Epithelial cell of prostate (primary cell): ENCODE measurements at regions not wholly inside any gene's neighbourhood (a gene's known extent, or its start where the extent isn't known, plus 50 kb on each side); places are given as distances from the start of the nearest gene placed in this dataset.

Experiments used
- DNase-seq: peaks from one replicate; pipeline ENCODE4 v3.0.0-alpha.2; 2011; ENCODE audit warnings: low read depth, low spot score
- H3K27ac ChIP-seq: fragments of 450-650 bp; 2 replicates; pipeline ENCODE4 v1.5.1; 2017; ENCODE audit warnings: mild to moderate bottlenecking

DNA sequence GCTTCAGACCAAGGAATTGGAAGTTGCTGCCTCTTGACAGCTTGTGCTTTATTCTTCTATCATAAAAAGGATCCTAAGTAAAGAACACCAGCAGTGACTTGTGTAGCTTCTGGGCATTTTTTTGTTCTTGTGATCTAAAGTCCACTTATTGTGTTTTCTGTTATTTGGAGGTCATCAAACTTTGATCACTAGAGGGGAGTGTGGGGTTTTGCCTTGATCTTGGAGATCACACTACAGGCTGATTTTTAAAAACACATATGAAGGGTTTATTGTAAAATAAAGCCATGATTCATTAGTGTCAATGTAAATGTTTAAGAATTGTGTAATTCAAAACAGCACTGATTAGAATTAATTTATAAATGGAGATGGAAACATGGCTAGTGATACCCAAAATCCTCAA, 328.7 kb upstream of the EDNRB start:
- DNase-seq, result no peak
- no peak overlapping the region for H3K27ac ChIP-seq

DNA sequence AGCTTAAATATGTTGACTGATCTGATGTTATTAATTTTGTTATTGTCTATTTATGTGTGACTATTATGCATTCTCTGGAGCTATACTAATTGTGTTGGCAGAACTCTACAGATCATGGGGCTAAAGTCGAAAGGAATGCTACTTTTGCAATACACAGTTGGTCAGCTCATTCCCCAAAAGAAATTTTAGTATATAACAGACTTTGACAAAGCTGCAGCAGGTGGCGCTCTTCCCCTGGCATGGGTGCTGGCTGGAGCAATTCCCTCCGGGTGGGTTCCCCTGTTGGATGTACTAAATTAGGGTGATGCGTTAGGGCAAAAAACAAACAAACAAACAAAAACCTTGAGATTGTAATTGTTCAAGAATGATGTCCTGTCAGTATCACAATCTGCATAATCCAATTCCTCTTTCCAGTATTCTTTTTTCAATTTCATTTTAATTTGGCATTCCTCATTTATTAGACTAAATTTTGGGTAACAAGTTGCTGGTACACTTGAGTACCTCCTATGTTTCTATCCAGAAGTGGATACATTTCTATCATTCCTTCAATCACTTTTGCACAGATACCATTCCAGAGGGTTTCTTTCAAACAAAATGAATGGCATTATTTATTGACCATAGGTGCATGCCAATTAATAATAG, 322.8 kb upstream of the EDNRB start:
- no peak overlapping the region for H3K27ac ChIP-seq
- DNase-seq, result no peak

DNA sequence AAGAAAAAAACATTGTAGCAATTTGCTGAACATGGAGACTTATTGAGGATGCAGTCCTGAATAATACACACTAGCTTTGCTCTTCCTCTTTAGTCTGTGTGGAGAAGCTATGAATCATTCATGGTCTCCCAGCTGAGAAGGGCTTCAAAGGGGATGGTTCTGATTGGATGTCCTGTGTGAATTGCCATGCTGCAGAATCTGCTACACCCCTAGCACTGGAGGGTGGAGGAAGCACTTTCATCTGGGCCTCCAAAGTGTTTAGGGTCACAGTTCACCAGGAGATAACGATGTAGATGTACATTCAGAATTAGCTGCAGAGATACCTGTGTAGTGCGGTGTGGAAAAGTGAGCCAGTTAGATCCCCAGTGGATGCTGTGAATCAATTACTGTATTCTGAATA, 321.1 kb upstream of the EDNRB start:
- H3K27ac ChIP-seq, result no peak overlapping the region
- no peak for DNase-seq

DNA sequence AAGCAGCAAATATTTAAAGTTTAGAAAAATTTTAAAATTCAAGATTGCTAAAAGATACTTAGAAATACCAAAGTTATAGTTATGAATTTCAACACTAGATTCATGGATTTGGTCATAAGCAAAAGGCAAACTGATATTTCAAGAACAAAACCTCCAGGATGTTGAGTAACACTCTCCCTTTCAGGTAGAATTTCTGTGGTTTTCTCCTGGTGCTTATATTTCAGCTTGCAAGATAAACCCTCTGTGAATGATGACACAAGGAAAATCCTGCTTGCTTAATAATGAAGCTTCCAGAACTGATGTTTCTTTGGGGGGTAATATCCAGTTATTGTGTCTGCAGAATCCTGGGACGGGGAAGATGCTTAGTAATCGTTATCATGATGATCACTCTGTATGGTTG, 320.3 kb upstream of the EDNRB start:
- DNase-seq, result no peak
- H3K27ac ChIP-seq, result no peak overlapping the region

DNA sequence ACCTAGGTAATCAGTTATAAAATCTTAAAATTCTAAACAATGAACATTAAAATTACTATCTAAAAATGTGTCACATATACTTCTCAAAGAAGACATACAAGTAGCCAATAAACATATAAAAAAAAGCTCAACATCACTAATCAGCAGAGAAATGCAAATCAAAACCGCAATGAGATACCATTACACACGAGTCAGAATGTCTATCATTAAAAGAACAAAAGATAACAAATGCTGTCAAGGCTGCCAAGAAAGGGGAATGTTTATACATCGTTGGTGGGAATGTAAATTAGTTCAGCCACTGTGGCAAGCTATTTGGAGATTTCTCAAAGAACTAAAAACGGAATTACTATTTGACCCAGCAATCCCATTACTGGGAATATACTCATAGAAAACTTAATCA, 310.3 kb upstream of the EDNRB start:
- DNase-seq, result no peak
- H3K27ac ChIP-seq, result no peak overlapping the region

DNA sequence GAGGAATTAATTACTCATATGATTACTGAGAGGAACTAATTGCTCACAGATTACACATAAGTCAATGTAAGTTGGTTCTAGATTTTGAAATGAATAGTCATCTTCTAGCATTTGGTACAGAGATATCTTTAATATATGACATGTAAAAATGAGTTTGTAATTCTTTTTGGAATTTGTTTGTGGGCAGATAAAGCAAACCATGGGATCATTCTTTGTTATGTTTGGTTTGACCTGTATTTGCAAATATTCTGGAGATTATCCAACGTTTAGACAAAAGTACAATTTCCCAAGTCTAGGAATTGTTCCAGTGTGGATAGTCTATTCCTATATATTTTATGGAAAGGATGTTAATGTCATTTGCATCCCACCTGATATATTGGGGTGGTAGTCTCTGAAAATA, 309.6 kb upstream of the EDNRB start:
- H3K27ac ChIP-seq, result no peak overlapping the region
- no peak for DNase-seq

DNA sequence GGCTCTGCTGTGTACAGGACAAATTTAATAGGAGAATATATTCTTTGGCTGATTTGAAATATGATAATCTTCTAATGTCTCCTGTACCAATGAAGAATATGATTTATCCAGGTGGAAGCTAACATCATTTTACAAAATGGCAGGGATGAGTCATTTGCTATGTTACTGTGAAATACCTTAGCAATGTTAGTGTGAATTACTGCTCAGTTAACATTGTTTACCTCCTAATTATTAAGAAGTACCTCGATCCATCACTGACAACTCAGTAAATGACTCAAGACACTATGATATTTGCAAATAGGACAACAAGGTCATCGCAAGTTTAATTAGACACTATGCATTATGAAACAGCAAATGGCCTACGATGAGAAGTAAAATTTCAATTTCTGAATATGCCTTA, 309.1 kb upstream of the EDNRB start:
- no peak overlapping the region for H3K27ac ChIP-seq
- no peak for DNase-seq

DNA sequence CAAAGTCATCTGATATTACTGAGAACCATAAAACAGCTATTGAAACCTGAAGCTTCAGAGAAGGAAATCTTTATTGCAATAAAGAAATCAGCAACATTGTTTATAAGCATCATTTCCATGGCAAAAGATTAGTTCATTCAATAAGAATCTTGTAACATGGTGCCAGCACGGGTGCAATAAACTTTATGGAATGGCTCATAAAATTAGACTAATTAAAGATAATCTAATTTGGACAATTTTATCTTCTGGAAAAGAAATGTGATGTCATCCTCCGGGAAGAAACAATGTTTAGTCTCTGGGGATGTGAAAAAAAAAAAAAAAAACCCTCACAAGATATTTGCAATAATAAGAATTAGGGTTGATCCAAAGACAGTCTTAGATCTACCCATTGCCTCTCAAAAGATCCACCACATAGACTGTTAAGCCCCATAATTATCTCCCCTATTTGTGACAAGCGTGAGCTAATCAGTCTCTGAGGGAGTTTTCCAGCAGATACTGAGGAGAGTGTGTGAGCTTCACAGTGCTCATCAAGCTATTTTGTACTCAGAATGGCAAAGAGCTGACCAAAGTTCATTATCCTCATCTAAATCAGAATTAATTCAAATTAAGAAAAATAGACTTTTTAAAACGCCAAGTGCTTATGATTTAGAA, 297.0 kb upstream of the EDNRB start:
- H3K27ac ChIP-seq, result no peak overlapping the region
- DNase-seq, result no peak

DNA sequence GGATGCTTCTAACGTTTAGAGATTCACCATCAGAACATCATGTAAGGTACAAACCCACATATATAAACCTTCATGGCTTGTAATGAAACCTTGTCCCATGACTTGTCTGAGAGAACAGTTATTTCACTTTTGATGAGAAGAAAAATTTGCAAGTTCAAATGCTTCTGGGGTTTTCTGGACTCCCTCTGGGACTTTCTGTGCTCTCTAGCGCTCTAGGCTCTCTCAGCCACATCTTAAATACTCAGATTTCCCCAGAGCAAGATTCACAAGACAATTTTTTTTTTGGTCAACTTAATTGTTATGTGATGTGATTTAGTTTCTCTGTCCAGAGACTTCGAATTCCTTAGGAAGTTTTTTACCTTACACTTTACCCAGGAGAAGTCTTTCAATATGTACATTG, 282.8 kb upstream of the EDNRB start:
- H3K27ac ChIP-seq, result no peak overlapping the region
- no peak for DNase-seq

DNA sequence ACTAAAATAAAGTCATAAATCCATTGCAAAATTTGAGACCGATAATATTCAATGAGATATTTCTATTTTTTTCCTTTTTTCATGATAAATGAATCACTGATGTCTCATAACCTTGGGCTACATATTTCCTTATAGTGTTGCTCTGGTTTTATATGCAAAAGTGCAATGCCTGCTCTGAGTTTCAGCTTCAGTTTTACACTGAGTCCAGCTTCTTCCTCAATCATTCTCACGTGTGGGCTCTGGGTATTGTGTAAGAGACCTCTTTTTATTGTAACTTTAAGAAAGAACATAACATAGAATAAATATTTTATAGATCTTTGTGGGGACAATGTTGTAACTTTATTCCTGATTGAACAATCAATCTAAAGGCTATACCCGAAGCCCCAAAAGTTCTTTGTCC, 280.2 kb upstream of the EDNRB start:
- no peak for DNase-seq

DNA sequence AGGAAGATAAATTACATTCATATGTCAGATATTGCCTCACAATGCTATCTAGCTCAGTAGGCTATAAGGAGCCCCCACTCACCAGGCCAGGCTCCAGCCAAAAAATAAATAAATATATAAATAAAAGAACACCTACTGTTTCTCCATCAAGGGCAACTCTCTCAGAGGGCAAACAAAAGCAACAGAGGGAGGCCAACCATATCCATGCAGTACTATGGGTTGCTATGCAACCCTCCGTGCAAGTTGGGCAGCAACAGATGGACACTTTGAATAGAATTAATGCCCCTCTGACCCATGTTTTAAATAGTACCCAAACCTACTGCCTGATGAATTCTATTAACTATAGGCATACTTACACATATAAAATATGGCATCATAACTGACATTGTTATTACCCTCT, 279.8 kb upstream of the EDNRB start:
- DNase-seq, result no peak

More for the DNA sequence above, 280.2 kb upstream of the EDNRB start:
- H3K27ac ChIP-seq, result no peak overlapping the region

DNA sequence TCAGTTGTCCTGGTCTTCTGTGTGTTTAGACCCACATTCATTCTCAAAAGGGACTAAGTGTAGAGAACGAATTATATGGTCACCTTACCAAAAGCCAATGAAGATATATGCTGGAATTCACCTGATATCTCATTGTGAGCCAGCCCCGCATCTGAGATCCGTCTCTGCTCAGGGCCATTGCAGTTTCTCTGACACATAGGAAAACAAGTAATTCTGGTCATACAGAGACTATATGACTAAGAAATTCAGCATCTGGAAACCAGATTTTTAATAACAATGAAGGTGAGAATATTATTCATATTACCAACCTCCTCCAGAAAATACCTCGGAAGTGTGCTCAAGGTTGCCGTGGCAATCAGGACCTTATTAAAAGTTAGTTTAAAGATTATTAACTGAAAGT, 278.6 kb upstream of the EDNRB start:
- no peak for DNase-seq

More for the DNA sequence above, 279.8 kb upstream of the EDNRB start:
- H3K27ac ChIP-seq, result no peak overlapping the region

DNA sequence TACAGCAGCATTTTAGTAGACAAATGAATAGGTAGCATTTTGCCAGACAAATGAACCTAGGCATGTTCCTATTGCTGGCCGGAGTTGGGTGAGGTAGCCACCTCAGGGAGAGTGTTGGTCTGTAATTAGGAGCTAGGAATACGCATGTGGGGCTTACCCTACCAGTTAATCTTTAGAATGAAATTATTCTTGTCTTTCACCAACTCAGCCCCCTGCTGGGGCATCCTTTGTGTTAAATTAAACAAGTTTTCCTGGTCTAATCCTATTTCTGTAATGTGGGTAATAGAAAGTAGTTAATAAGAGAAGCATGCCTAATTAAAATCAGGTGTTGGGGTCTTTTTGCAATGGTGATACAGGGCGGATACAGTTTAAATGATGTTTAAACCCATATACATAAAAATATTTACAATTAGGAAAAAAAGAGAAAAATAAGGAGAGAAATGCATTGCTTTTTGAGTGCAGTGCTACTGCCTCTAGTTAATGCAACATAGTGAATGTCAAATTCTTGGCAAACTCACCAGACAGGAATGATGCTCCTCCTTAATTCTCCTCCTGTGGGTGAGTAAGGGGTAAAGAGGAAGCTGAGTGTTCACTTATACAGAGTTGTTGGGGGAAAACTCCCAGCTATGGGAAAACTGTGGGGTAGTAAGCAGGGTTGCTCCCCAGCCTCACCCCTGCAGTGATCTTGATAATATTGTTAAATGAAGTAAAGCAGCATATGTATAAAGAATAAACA, 276.4 kb upstream of the EDNRB start:
- H3K27ac ChIP-seq, result no peak overlapping the region
- DNase-seq, result no peak

More for the DNA sequence above, 278.6 kb upstream of the EDNRB start:
- H3K27ac ChIP-seq, result peak overlapping the region; percentile 43

DNA sequence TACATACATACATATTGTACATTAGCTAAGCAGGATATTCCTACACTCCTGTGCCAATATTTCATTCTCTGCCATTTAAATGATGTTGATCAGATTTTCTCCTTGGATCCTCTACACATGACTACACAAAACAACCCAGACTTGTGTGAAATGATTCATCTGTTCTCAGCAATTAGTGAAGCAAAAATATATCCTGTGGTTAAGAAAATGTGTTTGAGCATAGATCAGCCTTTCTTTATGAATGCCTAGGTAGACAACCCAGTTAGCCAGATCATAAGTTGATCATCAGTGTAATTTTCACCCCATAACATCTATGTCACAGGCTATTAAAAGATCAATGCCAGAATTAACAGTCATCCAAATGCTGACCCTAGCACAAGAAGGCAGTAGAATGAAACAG, 275.2 kb upstream of the EDNRB start:
- no peak overlapping the region for H3K27ac ChIP-seq
- DNase-seq, result no peak

DNA sequence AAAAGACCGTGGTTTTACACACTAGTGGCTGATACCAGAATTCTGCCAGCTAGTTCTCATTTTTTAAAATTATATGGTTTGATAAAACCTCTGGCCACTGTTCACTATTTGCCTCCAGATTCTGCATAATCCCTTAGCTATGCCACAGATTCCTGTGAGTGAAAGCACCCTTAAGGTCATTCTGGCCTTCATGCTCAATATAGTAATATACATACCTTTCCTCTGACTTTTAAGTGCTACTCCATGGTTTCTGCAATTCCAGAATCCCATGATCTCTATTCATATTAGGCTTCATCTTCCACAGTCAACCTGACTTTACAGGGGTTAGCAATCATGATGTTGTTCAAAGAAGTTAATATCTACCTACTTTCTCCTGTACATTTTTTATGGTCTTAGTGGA, 274.1 kb upstream of the EDNRB start:
- no peak for DNase-seq
- H3K27ac ChIP-seq, result no peak overlapping the region

DNA sequence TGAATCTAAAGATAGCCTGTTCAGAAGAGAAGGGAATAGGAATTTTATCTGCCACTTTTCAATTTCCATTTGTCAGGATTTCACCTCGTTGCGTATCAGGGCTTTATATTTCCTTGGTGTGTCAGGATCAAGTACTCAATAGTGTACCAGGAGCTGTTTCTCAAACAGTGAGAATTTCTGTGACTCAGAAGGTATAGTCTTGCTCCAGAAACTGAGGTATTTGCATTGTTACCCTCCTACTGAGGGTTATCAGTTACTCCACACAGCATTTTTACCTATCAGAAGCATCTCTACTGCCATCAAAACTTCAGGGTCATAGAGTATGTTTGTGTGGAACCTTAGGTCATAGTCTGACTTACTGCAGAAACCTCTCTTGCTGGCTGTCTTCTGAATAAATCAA, 271.7 kb upstream of the EDNRB start:
- no peak for DNase-seq

DNA sequence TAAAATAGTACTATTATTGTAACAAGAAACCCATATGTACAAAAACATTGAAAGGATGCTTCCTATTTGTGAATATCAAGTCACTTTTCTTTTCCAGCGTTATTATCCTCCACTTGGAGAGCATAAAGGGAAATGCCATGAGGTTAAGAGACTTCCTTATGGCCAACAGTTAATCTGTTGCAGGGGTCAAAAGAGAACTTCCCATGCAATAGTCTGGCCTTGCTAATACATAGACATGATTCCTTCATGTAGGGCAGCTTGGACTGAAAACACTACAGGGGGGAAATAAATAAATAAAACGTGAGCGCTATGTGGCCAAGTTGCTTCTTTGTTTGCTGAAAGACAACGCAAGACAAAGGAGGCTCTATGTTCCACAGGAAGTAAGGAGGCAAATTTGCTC, 269.1 kb upstream of the EDNRB start:
- no peak for DNase-seq
- H3K27ac ChIP-seq, result no peak overlapping the region

More for the DNA sequence above, 271.7 kb upstream of the EDNRB start:
- no peak overlapping the region for H3K27ac ChIP-seq

DNA sequence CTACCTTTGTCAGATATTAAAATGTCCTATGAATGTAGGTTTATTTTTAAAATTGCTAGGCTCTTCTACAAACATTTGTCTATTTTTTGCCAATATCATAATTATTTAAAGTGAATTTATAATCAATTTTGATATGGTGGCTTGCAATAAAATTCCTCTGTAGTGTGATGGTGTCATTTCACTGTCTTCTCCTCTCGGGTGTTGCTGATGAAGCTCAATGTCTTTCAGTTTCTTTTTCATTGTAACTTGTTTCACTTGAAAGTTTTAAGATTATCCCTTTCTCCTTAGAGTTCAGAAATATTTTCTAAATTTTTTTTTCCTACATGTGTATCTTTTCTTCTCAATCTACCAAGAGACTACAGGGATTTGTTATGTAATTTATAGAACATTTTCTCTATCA, 267.1 kb upstream of the EDNRB start:
- DNase-seq, result no peak
- H3K27ac ChIP-seq, result no peak overlapping the region

DNA sequence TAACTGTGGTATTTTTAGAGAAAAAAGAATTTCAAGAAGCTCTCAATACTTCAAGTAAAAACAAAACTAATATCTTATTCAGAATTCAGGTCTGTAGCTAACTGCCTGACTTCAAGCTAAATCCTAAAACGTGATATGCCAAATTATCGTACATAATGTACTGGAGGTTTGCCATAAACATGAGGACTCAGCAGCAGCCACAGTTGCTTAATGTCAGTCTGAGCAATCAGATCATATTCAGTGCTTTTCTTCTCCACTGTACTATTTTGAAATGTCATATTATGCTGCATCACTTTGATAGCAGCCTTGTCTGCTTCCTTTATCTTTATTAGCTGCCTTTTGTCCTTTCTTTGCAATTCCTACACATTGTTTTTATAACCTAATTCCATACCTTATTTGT, 265.1 kb upstream of the EDNRB start:
- DNase-seq, result no peak
- no peak overlapping the region for H3K27ac ChIP-seq

DNA sequence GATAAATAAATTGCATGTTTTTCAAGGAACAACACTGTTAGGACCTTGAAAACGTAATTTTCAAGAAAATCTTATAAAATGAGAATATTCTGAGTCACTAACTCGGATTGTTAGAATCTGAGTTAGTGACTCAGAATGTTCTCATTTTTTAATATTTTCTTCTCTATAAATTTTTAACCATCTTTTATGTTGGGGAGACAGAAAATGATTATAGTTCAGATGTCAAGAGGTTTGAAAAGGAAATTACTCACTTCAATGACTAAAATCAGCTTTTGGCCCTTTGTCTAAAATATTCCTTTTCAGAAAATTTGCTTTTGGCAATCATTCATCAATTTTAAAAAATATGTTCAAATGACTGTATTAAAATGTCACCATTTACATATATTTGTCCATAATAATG, 264.2 kb upstream of the EDNRB start:
- DNase-seq, result no peak
- no peak overlapping the region for H3K27ac ChIP-seq

DNA sequence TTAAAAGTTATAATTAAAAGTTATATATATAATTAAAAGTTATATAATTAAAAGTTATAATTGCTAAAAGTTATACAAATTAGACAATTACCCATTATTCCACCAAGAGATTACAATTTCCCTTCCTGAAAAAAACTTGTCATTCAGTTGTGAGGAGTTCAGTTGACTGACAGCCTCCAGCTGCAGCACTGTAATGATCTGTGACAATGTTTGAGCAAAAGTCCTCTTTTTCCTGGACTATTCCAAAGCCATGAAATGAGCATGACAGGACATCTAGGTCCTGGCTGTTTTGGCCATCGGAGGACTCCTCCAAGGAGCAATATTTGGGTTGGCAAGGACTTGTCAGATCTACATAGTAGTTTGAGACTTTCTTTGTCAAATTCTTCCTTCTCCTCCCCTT, 258.7 kb upstream of the EDNRB start:
- no peak overlapping the region for H3K27ac ChIP-seq
- DNase-seq, result no peak

DNA sequence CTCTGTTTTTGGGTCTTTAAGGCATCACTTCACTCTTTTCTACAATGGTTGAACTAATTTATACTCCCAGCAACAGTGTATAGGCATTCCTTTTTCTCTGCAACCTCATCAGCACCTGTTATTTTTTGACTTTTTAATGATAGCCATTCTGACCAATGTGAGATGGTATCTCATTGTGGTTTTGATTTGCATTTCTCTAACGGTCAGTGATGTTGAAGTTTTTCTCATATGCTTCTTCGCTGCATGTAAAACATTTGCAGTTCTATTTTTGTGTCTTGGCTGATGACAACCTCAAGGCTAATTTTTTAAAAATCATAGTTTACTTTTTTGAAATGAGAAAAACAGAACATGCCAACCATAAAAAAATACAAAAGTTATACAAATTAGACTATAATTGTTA, 258.2 kb upstream of the EDNRB start:
- no peak overlapping the region for H3K27ac ChIP-seq
- no peak for DNase-seq
